B cell (primary cell): ENCODE measurements at regions not wholly inside any gene's neighbourhood (a gene's known extent, or its start where the extent isn't known, plus 50 kb on each side); places are given as distances from the start of the nearest gene placed in this dataset.

Experiments used
- ATAC-seq: fragments of 200-7000 bp; cut with Tn5 transposase; one replicate; pipeline ENCODE4 v1.10.0; 2021; ENCODE audit warnings: low read depth, mild to moderate bottlenecking, moderate number of reproducible peaks, moderate library complexity
- CTCF ChIA-PET: fragments of 350-600 bp; sonication (Branson Sonifier 250); formaldehyde crosslinking; loops from one replicate; lab custom pipeline; 2021; ENCODE audit warnings: antibody characterized with exemption, inconsistent platforms; lab: Charles Lee
- POLR2A ChIA-PET: fragments of 350-600 bp; sonication (Branson Sonifier 250); formaldehyde crosslinking; loops from one replicate; lab custom pipeline; 2021; ENCODE audit warnings: antibody characterized with exemption; lab: Charles Lee
- DNase-seq: peaks from one replicate; pipeline ENCODE4 v3.0.0; 2013
- H2AFZ ChIP-seq: 2 replicates; pipeline ENCODE4 v1.6.1; 2012; ENCODE audit warnings: mild to moderate bottlenecking, low read depth, low read length; ENCODE audit not compliant: insufficient read depth, poor library complexity, severe bottlenecking
- H3K27ac ChIP-seq, 2 donors: 1 replicate in 1 of 2; 2 replicates in 1 of 2; pipeline ENCODE4 v1.5.1; 2012 to 2013; ENCODE audit warnings: low read length in 2 of 2, mild to moderate bottlenecking in 2 of 2, moderate library complexity in 1 of 2
- H3K27me3 ChIP-seq, 4 experiments: fragments of 200-600 bp in 1 of 4; sonication (generic) in 1 of 4; replicated peaks in 1 of 4; 1 replicate in 2 of 4; 2 replicates in 2 of 4; pipeline versions ENCODE4 v1.6.1 to v1.7.0; 2013 to 2016; ENCODE audit warnings: low read length in 3 of 4, mild to moderate bottlenecking in 2 of 4, mixed read lengths in 1 of 4, moderate library complexity in 1 of 4; ENCODE audit not compliant: insufficient read depth in 4 of 4, control insufficient read depth in 3 of 4; ENCODE audit errors: control extremely low read depth in 1 of 4
- H3K36me3 ChIP-seq, 2 experiments: replicated peaks in 1 of 2; 1 replicate in 1 of 2; 2 replicates in 1 of 2; pipeline versions ENCODE4 v1.6.1 to v1.7.1; 2013; ENCODE audit warnings: low read length in 1 of 2; ENCODE audit not compliant: insufficient read depth in 2 of 2, control insufficient read depth in 1 of 2; ENCODE audit errors: control extremely low read depth in 1 of 2, extremely low read depth in 1 of 2
- H3K4me1 ChIP-seq, 2 donors: fragments of 200-600 bp in 1 of 2; sonication (generic) in 1 of 2; 1 replicate in 1 of 2; 2 replicates in 1 of 2; pipeline versions ENCODE4 v1.5.1 to v1.6.1; 2013 to 2017; ENCODE audit warnings: low read length in 2 of 2; ENCODE audit not compliant: control insufficient read depth in 2 of 2, insufficient read depth in 2 of 2
- H3K4me2 ChIP-seq: replicated peaks from 2 replicates; pipeline ENCODE3; 2012; ENCODE audit warnings: mild to moderate bottlenecking, low read depth, low read length; ENCODE audit not compliant: poor library complexity, severe bottlenecking
- H3K4me3 ChIP-seq, 5 experiments: fragments of 200-600 bp in 1 of 5; sonication (generic) in 1 of 5; 1 replicate in 3 of 5; 2 replicates in 2 of 5; pipeline versions ENCODE4 v1.5.1 to v1.7.0; 2011 to 2016; ENCODE audit warnings: low read length in 4 of 5, mild to moderate bottlenecking in 4 of 5, low read depth in 2 of 5, control low read depth in 1 of 5, moderate library complexity in 1 of 5; ENCODE audit not compliant: insufficient read depth in 1 of 5; ENCODE audit errors: control extremely low read depth in 1 of 5, extremely low read depth in 1 of 5
- H3K79me2 ChIP-seq: fragments of 200-600 bp; sonication (generic); one replicate; pipeline ENCODE4 v1.6.0; 2016; ENCODE audit warnings: low read length; ENCODE audit not compliant: control insufficient read depth, insufficient read depth
- H3K9ac ChIP-seq: fragments of 200-600 bp; sonication (generic); 2 replicates; pipeline ENCODE4 v1.6.1; 2017; ENCODE audit warnings: mild to moderate bottlenecking, low read length, moderate library complexity
- H3K9me3 ChIP-seq, 3 donors: one replicate each; pipeline versions ENCODE4 v1.6.1 to v1.7.1; 2013; ENCODE audit warnings: low read length in 2 of 3; ENCODE audit not compliant: control insufficient read depth in 2 of 3, insufficient read depth in 1 of 3; ENCODE audit errors: control extremely low read depth in 1 of 3
- H4K20me1 ChIP-seq: 2 replicates; pipeline ENCODE4 v1.6.0; 2012; ENCODE audit warnings: mild to moderate bottlenecking, low read length; ENCODE audit not compliant: insufficient read depth, control insufficient read depth, poor library complexity, severe bottlenecking
- H3K27ac Mint-ChIP-seq: one replicate; pipeline ENCODE4 v1.8.0; 2021; ENCODE audit warnings: mixed read lengths
- H3K27me3 Mint-ChIP-seq: one replicate; pipeline ENCODE4 v1.8.0; 2021; ENCODE audit warnings: mixed read lengths
- H3K4me1 Mint-ChIP-seq: one replicate; pipeline ENCODE4 v1.8.0; 2021; ENCODE audit warnings: mixed read lengths
- H3K4me3 Mint-ChIP-seq: one replicate; pipeline ENCODE4 v1.8.0; 2021; ENCODE audit warnings: mixed read lengths
- H3K9me3 Mint-ChIP-seq: one replicate; pipeline ENCODE4 v1.8.0; 2022; ENCODE audit warnings: mixed read lengths; ENCODE audit not compliant: insufficient read depth
- CTCF ChIP-seq: fragments of 200-600 bp; IDR thresholded peaks from one replicate; pipeline ENCODE4 v1.8.0; 2022; ENCODE audit warnings: antibody characterized with exemption, mild to moderate bottlenecking
- EZH2 ChIP-seq: IDR thresholded peaks from 2 replicates; pipeline ENCODE4 v1.6.1; 2012; ENCODE audit warnings: borderline replicate concordance, low read depth, mild to moderate bottlenecking, moderate library complexity, low read length; ENCODE audit not compliant: insufficient read depth, poor library complexity, severe bottlenecking
- WGBS: methylation state at CpG from one replicate; pipeline ENCODE4 v1.1.5; 2013; ENCODE audit warnings: missing lambda C conversion rate; ENCODE audit not compliant: insufficient coverage; 5-methylcytosine and 5-hydroxymethylcytosine counted together
- intact Hi-C: fragments of 100-400 bp; cut with micrococcal nuclease; formaldehyde crosslinking; loops from one replicate; pipeline ENCODE4 v1.10.0; 2022

- 77% methylated on average over 2 of the region's 2 CpGs for WGBS
- Mint-ChIP-seq H3K9me3 (peaks cover 9% of the 10 kb centered on the region), H3K4me3 (no peak overlapping the region), H3K27ac (no peak overlapping the region), H3K27me3 (no peaks in the 10 kb centered on the region), H3K4me1 (no peaks in the 10 kb centered on the region)
- H3K9me3 ChIP-seq: peaks cover 0 to 6% (median 4%) of the 10 kb centered on the region in 3 donors
- TF ChIP-seq CTCF (no peak), EZH2 (no peak)
- DNase-seq (no peak), ATAC-seq (no peak)
- no peaks in the 10 kb centered on the region for H3K27me3 ChIP-seq
- POLR2A ChIA-PET: no interaction called here
- no peaks in the 10 kb centered on the region for H3K79me2 ChIP-seq
- H3K4me1 ChIP-seq: no peaks in the 10 kb centered on the region
- intact Hi-C loops: no loop called here
- no peak overlapping the region for H3K4me3 ChIP-seq
- no peaks in the 10 kb centered on the region for H3K36me3 ChIP-seq
- H3K9ac ChIP-seq: no peak overlapping the region
- CTCF ChIA-PET: no interaction called here
- H3K27ac ChIP-seq: no peak overlapping the region
- no peak overlapping the region for H2AFZ ChIP-seq
- no peaks in the 10 kb centered on the region for H4K20me1 ChIP-seq
- H3K4me2 ChIP-seq: no peak overlapping the region
Measured at GRCh38 chr13:107452833-107453232, 762.5 kb downstream of the LIG4 start.

GRCh38 chr13:107450931-107451330, 764.4 kb downstream of the LIG4 start:
- no peak overlapping the region for H3K27ac ChIP-seq
- no peaks in the 10 kb centered on the region for H3K27me3 ChIP-seq
- TF ChIP-seq EZH2 (no peak), CTCF (no peak)
- no peaks in the 10 kb centered on the region for H3K36me3 ChIP-seq
- no peak overlapping the region for H3K27ac Mint-ChIP-seq
- no peaks in the 10 kb centered on the region for H4K20me1 ChIP-seq
- ChIA-PET POLR2A (no interaction called here), CTCF (no interaction called here)
- H3K4me2 ChIP-seq: no peak overlapping the region
- no peak overlapping the region for H2AFZ ChIP-seq
- no peaks in the 10 kb centered on the region for H3K27me3 Mint-ChIP-seq
- no peak for ATAC-seq
- H3K79me2 ChIP-seq: no peaks in the 10 kb centered on the region
- H3K9me3 Mint-ChIP-seq: peaks cover 9% of the 10 kb centered on the region
- intact Hi-C loops: no loop called here
- WGBS: 46% methylated on average over 4 of the region's 10 CpGs
- no peak for DNase-seq
- H3K9ac ChIP-seq: no peak overlapping the region
- no peak overlapping the region for H3K4me3 ChIP-seq
- no peak overlapping the region for H3K4me3 Mint-ChIP-seq
- H3K9me3 ChIP-seq: peaks cover 0 to 6% (median 4%) of the 10 kb centered on the region in 3 donors
- no peaks in the 10 kb centered on the region for H3K4me1 ChIP-seq
- no peaks in the 10 kb centered on the region for H3K4me1 Mint-ChIP-seq
